ENCODE measurements at regions not wholly inside any gene's neighbourhood (a gene's known extent, or its start where the extent isn't known, plus 50 kb on each side); places are given as distances from the start of the nearest gene placed in this dataset.

- TF ChIP-seq CTCF (IDR thresholded peaks at IDR 0.05; ENCODE audit: low read depth, low read length, missing control alignments), result no peak
- Histone ChIP-seq H3K4me3 (ENCODE audit: low read depth, low read length) (no peak overlapping the region), H3K27ac (no peak overlapping the region), H3K36me3 (replicated peaks) (no peaks in the 10 kb centered on the region), H3K27me3 (replicated peaks) (no peaks in the 10 kb centered on the region)
- no peak for DNase-seq
- in situ Hi-C loops (cut with HindIII; ENCODE audit: low pct_ligation_motif_present, low sequenced_read_pairs), result no loop called here
These were observed 181.6 kb upstream of the TLE4 start for GRCh38 chr9:79390077-79390698.

- no peak overlapping the region for H3K4me3 ChIP-seq (ENCODE audit: low read depth, low read length)
- no peaks in the 10 kb centered on the region for H3K36me3 ChIP-seq (replicated peaks)
- H3K27ac ChIP-seq, result no peak overlapping the region
- DNase-seq, result no peak
- in situ Hi-C loops (cut with HindIII; ENCODE audit: low pct_ligation_motif_present, low sequenced_read_pairs), result no loop called here
- no peak for TF ChIP-seq CTCF (IDR thresholded peaks at IDR 0.05; ENCODE audit: low read depth, low read length, missing control alignments)
- no peaks in the 10 kb centered on the region for H3K27me3 ChIP-seq (replicated peaks)
These were observed 180.7 kb upstream of the TLE4 start for GRCh38 chr9:79390781-79391770.

GRCh38 chr9:79395228-79395627, 176.5 kb upstream of the TLE4 start:
- in situ Hi-C loops (cut with HindIII; ENCODE audit: low pct_ligation_motif_present, low sequenced_read_pairs), result no loop called here
- Histone ChIP-seq H3K4me3 (ENCODE audit: low read depth, low read length) (no peak overlapping the region), H3K27me3 (replicated peaks) (no peaks in the 10 kb centered on the region), H3K27ac (no peak overlapping the region), H3K36me3 (replicated peaks) (no peaks in the 10 kb centered on the region)
- no peak for TF ChIP-seq CTCF (IDR thresholded peaks at IDR 0.05; ENCODE audit: low read depth, low read length, missing control alignments)
- no peak for DNase-seq

DNA sequence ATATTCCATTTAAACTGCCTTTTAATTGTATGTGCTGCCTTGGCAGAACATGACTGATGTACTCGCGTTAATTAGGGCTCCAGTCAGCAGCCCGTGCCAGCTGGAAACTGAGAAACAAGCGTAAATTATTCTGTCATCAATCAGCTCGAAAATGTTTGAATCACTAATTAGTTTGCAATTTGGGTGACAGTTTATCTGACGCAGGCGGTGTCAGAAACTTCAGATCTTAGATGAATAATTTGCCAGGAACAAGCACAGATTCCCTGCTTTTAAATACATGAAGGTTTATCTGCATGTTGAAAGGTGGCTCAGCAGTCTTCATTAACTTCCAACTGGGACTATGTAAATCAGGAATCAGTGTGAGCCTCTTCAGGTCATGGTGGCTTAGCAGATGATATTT, 176.0 kb upstream of the TLE4 start:
- Histone ChIP-seq H3K4me3 (ENCODE audit: low read depth, low read length) (no peak overlapping the region), H3K27ac (no peak overlapping the region), H3K36me3 (replicated peaks) (no peaks in the 10 kb centered on the region), H3K27me3 (replicated peaks) (no peaks in the 10 kb centered on the region)
- no peak for TF ChIP-seq CTCF (IDR thresholded peaks at IDR 0.05; ENCODE audit: low read depth, low read length, missing control alignments)
- no peak for DNase-seq
- in situ Hi-C loops (cut with HindIII; ENCODE audit: low pct_ligation_motif_present, low sequenced_read_pairs), result no loop called here

DNA sequence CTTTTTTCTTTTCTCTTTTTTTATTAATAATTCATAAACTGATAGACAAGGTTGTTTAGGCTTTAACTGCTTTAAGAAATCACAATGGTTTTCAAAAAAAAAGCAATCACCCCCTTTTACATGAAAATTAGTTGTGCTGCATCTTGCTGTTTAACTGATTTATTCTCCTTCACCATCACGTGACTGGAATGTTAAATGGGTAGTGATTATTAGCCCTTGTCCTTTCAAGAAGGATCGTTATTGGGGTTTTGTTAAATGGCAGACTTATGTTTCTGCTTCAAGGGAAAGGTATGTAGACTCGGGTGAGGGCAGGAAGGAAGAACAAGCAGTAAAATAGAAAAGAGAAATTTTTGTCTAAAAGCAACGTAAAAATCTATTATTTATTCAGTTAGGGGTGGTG, 175.6 kb upstream of the TLE4 start:
- in situ Hi-C loops (cut with HindIII; ENCODE audit: low pct_ligation_motif_present, low sequenced_read_pairs), result no loop called here
- TF ChIP-seq CTCF (IDR thresholded peaks at IDR 0.05; ENCODE audit: low read depth, low read length, missing control alignments), result no peak
- H3K27ac ChIP-seq, result no peak overlapping the region

More for the DNA sequence above, 175.6 kb upstream of the TLE4 start:
- Histone ChIP-seq H3K36me3 (replicated peaks) (no peaks in the 10 kb centered on the region), H3K4me3 (ENCODE audit: low read depth, low read length) (no peak overlapping the region), H3K27me3 (replicated peaks) (no peaks in the 10 kb centered on the region)
- DNase-seq, result no peak
